Lung (tissue), 11 donors: ENCODE measurements at regions not wholly inside any gene's neighbourhood (a gene's known extent, or its start where the extent isn't known, plus 50 kb on each side); places are given as distances from the start of the nearest gene placed in this dataset.
"Not testable (repeated sequence)": the region's sequence is repeated elsewhere in the genome, so short reads cannot be mapped to it uniquely, and the experiment has no call there.

Experiments
- ATAC-seq: fragments of 200-7000 bp; cut with Tn5 transposase; one replicate; pipeline ENCODE4 v1.9.1; 2020; ENCODE audit warnings: moderate number of reproducible peaks; ENCODE audit not compliant: insufficient read depth, low FRiP score
- DNase-seq, 3 donors: peaks; one replicate each; pipeline ENCODE4 v3.0.0-alpha.2; 2013 to 2017
- H3K27ac ChIP-seq, 2 donors: one replicate each; pipeline ENCODE4 v1.5.1; 2013; ENCODE audit warnings: mild to moderate bottlenecking in 2 of 2, moderate library complexity in 2 of 2, control low read depth in 1 of 2, inconsistent platforms in 1 of 2, low read depth in 1 of 2, low read length in 1 of 2
- H3K27me3 ChIP-seq, 3 donors: one replicate each; pipeline ENCODE4 v1.5.1; 2013; ENCODE audit warnings: low read length in 2 of 3; ENCODE audit not compliant: control insufficient read depth in 3 of 3, insufficient read depth in 3 of 3
- H3K36me3 ChIP-seq, 4 donors: one replicate each; pipeline ENCODE4 v1.5.1; 2013; ENCODE audit warnings: low read length in 4 of 4, mild to moderate bottlenecking in 1 of 4, moderate library complexity in 1 of 4; ENCODE audit not compliant: control insufficient read depth in 4 of 4, insufficient read depth in 4 of 4
- H3K4me1 ChIP-seq, 5 donors: one replicate each; pipeline ENCODE4 v1.5.1; 2013; ENCODE audit warnings: low read length in 5 of 5, mild to moderate bottlenecking in 2 of 5, moderate library complexity in 1 of 5; ENCODE audit not compliant: control insufficient read depth in 5 of 5, insufficient read depth in 5 of 5
- H3K4me3 ChIP-seq: one replicate; pipeline ENCODE4 v1.5.1; 2013; ENCODE audit warnings: mild to moderate bottlenecking, control low read depth, moderate library complexity
- H3K9ac ChIP-seq, 2 donors: one replicate each; pipeline ENCODE4 v1.5.1; 2013; ENCODE audit warnings: low read length in 2 of 2, control low read depth in 1 of 2; ENCODE audit not compliant: insufficient read depth in 1 of 2
- H3K9me3 ChIP-seq, 4 donors: one replicate each; pipeline ENCODE4 v1.5.1; 2013; ENCODE audit warnings: low read length in 3 of 4, mild to moderate bottlenecking in 1 of 4, moderate library complexity in 1 of 4; ENCODE audit not compliant: control insufficient read depth in 4 of 4, insufficient read depth in 3 of 4
- WGBS, 2 donors: extraction: QIAGEN DNeasy Blood & Tissue Kit; methylation state at CpG; one replicate each; pipeline ENCODE4 v1.1.7; 2013; 5-methylcytosine and 5-hydroxymethylcytosine counted together
- TF ChIP-seq, protein P1 (sequence below): IDR thresholded peaks from 2 replicates; pipeline ENCODE4 v1.5.1; 2012; ENCODE audit warnings: mild to moderate bottlenecking; ENCODE audit errors: control extremely low read depth, extremely low read depth
- donor health status: control.
- donor health status: control.
- donor health status: Bipolar disorder and iron deficiency.
- donor health status: healthy.
- donor health status: DM: yes; HTN: yes; CAD: no.

DNA sequence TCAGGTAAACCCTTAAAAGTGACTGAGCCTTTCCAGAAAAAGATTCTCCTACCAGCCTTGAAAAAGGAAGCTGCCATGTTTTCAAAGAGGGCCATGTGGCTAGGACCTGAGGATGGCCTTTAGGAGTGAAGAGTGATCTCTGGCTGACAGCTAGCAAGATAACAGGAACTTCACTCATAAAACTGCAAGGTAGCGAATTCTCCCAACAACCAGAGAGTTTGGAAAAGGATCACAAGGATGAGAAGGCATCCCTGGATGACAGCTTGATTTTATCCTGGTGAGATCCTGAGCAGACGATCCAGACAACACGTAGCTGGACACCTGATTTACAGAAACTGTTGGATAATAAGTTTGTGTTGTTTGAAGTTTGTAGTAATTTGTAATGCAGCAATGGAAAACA lies 115.6 kb upstream of the FBXO33 start:
- H3K36me3 ChIP-seq: no peaks in the 10 kb centered on the region
- no peak for DNase-seq
- H3K4me1 ChIP-seq: no peaks in the 10 kb centered on the region
- 63 to 75% methylated on average over 3 of the region's 3 CpGs for WGBS, 2 donors
- no peak overlapping the region for H3K27ac ChIP-seq
- peaks cover 0 to 7% (median 0%) of the 10 kb centered on the region in 4 donors for H3K9me3 ChIP-seq
- TF ChIP-seq, protein P1, sequence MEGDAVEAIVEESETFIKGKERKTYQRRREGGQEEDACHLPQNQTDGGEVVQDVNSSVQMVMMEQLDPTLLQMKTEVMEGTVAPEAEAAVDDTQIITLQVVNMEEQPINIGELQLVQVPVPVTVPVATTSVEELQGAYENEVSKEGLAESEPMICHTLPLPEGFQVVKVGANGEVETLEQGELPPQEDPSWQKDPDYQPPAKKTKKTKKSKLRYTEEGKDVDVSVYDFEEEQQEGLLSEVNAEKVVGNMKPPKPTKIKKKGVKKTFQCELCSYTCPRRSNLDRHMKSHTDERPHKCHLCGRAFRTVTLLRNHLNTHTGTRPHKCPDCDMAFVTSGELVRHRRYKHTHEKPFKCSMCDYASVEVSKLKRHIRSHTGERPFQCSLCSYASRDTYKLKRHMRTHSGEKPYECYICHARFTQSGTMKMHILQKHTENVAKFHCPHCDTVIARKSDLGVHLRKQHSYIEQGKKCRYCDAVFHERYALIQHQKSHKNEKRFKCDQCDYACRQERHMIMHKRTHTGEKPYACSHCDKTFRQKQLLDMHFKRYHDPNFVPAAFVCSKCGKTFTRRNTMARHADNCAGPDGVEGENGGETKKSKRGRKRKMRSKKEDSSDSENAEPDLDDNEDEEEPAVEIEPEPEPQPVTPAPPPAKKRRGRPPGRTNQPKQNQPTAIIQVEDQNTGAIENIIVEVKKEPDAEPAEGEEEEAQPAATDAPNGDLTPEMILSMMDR: no peak
- H3K27me3 ChIP-seq: no peaks in the 10 kb centered on the region
- no peak overlapping the region for H3K9ac ChIP-seq
- no peak for ATAC-seq
- H3K4me3 ChIP-seq: no peak overlapping the region

DNA sequence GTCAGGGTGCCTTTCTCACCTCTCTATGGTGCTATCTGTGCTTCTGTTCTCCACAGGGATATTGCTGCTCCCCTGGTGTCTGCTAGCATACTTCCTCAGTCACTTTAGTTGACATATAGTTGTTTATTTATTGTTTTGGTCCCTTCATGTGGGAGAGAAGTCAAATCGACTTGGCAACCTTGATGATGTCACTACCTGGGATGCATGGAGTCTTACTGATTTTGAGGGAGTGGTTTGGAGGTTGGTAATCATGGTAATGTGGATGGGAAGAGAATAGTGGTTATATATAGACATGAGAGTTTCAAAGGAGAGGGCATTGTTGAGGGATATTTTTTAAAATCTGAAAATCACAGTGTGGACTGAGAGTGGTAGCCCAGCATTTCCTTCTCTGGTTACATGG lies 73.6 kb upstream of the FBXO33 start:
- ATAC-seq (no peak), DNase-seq (no peak)
- TF ChIP-seq, protein P1: no peak
- no peak overlapping the region for H3K27ac ChIP-seq
- no peak overlapping the region for H3K4me3 ChIP-seq
- H3K9me3 ChIP-seq: peaks cover 0 to 11% (median 2%) of the 10 kb centered on the region in 4 donors
- no peaks in the 10 kb centered on the region for H3K27me3 ChIP-seq
- no peaks in the 10 kb centered on the region for H3K4me1 ChIP-seq
- H3K9ac ChIP-seq: no peak overlapping the region
- 47% methylated on average over 1 of the region's 1 CpG for WGBS, 2 donors
- H3K36me3 ChIP-seq: no peaks in the 10 kb centered on the region

DNA sequence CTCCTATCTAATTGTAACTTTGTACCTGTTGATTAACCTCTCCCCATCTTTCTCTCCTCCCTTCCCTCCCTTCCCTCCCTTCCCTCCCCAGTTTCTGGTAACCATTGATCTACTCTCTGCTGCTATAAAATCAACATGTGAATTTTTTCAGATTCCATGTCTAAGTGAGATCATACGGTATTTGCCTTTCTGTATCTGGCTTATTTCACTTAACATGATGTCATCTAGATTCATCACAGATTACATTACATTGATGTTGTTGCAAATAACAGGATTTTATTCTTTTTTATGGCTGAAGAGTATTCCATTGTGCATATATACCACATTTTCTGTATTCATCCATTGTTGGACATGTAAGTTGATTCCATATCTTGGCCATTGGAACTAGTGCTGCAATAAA lies 68.0 kb upstream of the FBXO33 start:
- DNase-seq (no peak), ATAC-seq (no peak)
- Histone ChIP-seq H3K4me1 (no peaks in the 10 kb centered on the region), H3K9me3 (peaks cover 0 to 9% (median 0%) of the 10 kb centered on the region in 4 donors), H3K36me3 (no peaks in the 10 kb centered on the region), H3K9ac (no peak overlapping the region), H3K27ac (no peak overlapping the region), H3K27me3 (no peaks in the 10 kb centered on the region), H3K4me3 (no peak overlapping the region)
- TF ChIP-seq, protein P1: no peak
- 90 to 98% methylated on average over 1 of the region's 1 CpG for WGBS, 2 donors

DNA sequence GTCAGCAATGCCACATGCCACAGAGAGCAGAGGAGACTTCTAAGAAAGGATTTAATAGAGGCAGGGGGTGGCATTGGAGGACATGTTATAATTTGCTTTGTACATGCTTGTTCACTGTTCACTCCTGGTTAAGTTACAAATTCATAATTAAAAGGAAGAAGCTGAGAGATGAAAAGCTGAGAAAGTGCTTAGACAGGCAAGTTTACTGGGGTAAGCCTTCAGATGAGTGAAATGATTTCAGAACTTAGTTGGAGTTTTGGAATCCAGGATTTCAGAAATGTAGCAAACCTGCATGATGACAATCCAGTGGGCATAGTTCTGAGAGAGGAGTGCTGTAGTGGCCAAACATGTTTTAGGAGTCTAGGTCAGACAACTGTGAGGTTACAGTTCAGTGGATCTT lies 67.3 kb upstream of the FBXO33 start:
- Histone ChIP-seq H3K27me3 (no peaks in the 10 kb centered on the region), H3K9me3 (peaks cover 0 to 4% (median 0%) of the 10 kb centered on the region in 4 donors), H3K9ac (no peak overlapping the region), H3K27ac (no peak overlapping the region), H3K36me3 (no peaks in the 10 kb centered on the region), H3K4me1 (no peaks in the 10 kb centered on the region), H3K4me3 (no peak overlapping the region)
- DNase-seq: no peak
- TF ChIP-seq, protein P1: no peak
- ATAC-seq: no peak

DNA sequence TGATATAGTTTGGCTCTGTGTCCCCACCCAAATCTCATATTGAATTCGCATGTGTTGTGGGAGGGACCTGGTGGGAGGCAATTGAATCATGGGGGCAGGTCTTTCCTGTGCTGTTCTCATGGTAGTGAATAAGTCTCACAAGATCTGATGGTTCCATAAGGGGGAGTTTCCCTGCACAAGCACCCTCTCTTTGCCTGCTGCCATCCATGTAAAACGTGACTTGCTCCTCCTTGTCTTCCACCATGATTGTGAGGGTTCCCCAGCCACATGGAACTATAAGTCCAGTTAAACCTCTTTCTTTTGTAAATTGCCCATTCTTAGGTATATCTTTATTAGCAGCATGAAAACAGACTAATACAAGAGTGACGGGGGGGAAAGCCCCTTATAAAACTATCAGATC lies 65.4 kb upstream of the FBXO33 start:
- not testable (repeated sequence) for H3K9ac ChIP-seq, H3K36me3 ChIP-seq
- WGBS, 2 donors: 83 to 86% methylated on average over 3 of the region's 3 CpGs

More for the DNA sequence above, 65.4 kb upstream of the FBXO33 start:
- ATAC-seq, H3K4me3 ChIP-seq, H3K4me1 ChIP-seq, DNase-seq, H3K27ac ChIP-seq, H3K9me3 ChIP-seq, H3K27me3 ChIP-seq: not testable (repeated sequence)
